C1 segment of cervical spinal cord (tissue), 14 donors: ENCODE measurements at regions not wholly inside any gene's neighbourhood (a gene's known extent, or its start where the extent isn't known, plus 50 kb on each side); places are given as distances from the start of the nearest gene placed in this dataset.

Experiments
- DNase-seq, 14 donors: peaks; one replicate each; lab custom pipeline; 2025; lab: John Stamatoyannopoulos, UW

DNA sequence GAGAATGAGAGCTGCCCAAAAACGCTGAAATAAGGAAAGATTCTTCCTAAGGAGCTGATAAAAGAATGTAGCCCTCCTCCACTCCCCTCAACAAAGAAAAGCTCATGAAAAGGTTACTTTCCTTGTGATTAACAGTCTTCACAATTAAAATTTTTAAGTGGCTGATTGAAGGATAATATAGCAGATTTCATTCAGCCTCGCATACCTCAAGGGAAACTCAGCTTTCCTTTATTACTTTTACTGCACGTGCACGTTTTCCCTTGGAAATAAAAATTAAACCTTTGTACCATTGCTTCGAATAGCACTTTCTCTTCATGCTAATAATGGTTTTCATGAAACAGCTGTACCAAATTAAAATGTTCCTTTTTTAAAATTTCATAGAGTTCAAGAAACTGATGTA, 234.0 kb upstream of the GRAMD2B start:
- DNase-seq, result no peak

DNA sequence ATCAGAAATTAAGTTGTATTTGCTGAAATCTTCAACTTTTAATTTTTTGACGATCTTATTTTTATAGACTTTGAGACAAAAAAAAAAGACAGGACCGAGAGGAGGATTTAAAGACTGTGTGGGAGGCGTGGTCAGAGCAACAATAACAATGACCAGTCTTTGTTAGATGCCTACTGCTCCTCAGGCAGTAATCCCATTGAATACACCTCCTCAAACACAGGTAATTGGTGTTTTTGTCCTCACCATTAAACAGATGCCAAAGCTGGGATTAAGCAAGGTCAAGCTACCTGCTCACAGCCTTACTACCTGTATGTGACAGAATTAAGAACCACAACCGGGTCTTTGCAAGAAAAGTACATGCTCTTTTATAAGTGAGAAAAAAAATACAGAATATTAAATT, 233.3 kb upstream of the GRAMD2B start:
- DNase-seq, result no peak

DNA sequence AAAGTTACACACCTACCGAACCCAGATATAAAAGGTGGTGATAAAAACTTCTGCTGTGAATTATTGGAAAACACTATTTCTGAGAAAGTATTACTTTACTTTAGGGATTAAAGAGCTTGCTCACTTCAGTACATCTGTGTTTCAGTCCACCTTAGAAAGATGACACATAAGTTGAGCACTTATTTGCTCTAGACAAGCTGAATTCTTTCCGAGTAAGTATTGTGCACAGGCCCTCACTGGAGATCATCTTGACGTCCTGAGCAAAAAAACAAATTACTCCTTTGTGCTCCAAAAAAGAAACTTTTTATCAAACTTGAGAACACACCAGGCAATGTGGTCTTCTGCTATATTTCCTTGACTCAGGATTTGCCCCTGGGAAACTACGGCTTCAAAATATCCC, 231.0 kb upstream of the GRAMD2B start:
- no peak for DNase-seq

DNA sequence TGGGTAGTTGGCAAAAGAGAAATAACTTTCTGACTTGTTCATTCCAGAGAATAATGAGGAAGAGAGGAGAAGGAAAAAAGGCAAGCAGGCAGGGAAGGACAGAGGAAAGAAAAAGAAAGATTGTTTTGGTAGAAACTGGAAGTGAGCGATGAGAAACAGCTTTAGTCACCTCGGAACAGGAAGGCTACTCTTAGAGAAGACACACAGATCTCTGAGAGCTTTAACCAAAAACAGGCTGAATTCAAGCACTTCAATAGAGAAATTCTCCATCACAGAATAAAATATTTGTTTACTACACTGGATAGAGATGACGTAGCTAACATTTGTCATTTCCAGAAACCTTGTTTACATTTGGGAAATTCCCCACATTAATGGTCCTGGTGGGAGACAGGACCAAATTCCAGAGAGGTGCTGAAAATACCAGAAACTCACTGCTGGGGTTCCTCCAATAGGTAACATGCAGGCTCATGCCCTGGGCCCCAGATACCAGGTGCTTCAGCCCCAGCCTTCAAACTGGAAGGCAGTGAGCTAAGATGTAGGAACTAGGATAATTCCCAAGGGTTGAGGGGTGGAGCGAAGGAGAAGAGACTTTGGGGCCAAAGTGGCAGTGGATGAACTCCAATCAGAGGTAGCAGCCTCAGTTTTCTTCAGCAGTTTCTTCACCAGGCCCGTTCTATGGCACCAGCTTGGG, 227.7 kb upstream of the GRAMD2B start:
- no peak for DNase-seq

DNA sequence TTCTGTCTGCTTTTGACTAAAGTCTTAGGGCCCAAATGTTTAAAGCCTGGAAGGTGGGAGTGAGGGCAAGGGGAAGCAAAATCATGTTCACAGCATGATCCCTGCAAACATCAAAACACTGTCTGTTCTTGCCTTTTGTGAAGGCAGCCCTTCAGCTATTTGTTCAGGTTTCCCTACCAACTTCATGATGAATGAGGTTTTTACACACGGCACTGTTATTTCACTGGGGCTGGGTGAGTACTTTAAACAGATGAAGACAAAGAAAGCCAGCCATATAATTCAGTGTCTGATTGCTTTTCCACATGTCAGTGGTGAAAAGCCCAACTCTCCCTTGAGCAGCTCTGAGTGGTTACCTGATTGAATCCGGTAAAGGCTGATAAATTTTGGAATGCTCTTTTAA, 224.7 kb upstream of the GRAMD2B start:
- no peak for DNase-seq

DNA sequence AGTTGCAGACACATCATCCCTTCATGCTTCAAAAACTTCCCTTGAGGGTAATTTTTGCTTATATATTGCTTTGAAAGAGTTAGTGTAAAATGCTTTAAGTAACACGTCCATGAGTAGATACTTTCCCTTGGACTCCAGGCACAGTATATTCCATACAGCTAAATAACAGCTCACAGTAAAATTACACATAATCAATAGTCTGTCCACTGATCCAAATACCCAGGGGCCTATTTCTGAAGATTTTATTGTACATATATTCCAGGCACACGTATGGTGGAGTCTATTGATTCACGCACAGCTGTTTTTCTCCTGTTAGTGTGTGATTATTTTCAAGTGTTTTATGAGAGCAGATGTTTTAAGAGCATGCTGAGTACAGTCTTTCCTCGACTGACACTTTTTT, 223.7 kb upstream of the GRAMD2B start:
- no peak for DNase-seq

DNA sequence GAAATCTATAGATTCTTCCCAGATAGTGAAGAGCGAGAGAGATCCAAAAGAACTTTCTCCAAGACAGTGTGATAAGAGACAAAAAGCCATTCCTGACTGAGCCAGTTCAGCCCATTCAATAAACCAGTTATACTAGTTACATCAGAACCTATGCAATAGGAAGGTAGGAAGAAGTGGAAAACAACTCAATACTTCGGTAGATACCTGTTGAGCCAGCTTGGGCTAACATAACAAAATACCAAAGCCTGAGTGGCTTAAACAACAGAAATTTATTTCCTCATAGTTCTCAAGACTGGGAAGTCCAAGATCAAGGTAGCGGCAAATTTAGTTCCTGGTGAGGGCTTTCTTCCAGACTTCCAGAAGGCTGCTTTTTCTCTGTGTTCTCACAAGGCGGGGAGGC, 214.5 kb upstream of the GRAMD2B start:
- no peak for DNase-seq

DNA sequence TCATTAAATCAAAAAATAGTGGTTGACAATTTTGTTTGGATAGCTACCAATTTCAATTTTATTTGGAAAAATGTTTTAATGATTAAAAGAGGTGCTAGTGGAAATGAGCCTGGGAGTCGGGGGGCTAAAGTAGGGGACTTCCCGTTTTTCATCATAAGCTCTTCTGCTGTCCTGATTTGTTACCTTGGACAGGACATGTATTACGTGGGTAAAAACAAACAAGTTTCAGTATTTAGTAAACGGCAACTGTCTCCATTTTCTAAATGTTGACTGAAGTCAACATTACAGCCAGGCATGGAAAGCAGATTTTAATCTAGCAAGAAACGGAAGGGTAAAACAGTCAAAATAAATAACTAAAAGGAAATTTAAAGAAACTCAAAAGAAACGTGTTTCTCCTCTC, 212.3 kb upstream of the GRAMD2B start:
- DNase-seq, result no peak

DNA sequence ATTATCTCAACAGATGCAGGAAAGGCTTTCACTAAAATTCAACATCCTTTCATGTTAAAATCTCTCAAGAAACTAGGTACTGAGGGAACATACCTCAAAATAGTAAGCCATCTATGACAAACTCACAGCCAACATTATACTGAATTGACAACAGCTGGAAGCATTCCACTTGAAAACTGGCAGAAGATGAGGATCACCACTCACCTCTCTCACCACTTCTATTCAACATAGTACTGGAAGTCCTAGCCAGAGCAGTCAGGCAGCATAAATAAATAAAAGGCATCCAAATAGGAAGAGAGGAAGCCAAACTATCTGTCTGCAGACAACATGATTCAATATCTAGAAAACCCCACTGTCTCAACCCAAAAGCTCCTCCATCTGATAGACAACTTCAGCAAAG, 203.6 kb upstream of the GRAMD2B start:
- peak in 1 of 14 donors; percentile 53 for DNase-seq

DNA sequence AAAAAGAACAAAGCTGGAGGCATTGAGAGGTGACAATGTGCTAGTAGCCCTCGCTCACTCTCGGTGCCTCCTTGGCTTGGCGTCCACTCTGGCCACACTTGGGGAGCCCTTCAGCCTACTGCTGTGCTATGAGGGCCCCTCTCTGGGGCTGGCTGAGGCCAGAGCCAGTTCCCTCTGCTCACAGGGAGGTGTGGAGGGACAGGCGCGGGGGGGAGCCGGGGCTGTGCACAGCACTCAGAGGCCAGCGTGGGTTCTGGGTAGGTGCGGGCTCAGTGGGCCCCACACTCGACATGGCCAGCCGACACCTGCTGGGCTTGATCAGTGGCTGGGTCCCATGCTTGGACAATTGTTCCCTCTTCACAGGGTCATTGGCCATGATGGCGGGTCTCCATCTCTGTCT, 202.5 kb upstream of the GRAMD2B start:
- no peak for DNase-seq

DNA sequence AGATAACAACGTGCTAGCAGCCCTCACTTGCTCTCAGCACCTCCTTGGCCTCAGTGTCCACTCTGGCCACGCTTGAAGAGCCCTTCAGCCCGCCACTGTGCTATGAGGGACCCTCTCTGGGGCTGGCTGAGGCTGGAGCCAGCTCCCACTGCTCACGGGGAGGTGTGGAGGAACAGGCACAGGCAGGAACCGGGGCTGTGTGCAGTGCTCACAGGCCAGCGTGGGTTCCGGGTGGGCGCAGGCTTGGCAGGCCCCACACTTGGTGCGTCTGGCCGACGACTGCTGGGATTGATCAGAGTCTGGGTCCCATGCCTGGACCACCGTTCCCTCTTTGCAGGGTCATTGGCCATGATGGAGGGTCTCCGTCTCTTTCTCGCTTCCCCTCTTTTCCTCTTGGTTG, 194.3 kb upstream of the GRAMD2B start:
- no peak for DNase-seq

DNA sequence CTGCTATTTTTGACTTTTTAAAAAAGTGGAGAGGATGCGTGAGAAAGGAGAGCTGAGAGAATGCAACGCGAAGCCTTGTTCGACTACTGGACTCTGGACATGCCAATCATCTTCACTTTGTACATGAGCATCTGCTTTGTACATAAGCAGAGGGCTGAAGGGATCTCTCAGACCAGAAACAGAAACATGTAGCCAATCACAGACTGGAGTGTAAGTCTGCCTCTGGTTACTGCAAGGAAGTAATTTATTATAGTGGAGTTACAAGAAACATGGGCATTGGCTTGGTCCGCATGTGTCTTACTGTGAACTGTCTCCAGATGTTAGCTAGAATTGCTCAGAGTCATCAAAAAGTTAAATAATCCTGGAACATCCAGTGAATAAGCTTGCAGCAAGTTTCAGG, 190.0 kb upstream of the GRAMD2B start:
- no peak for DNase-seq

DNA sequence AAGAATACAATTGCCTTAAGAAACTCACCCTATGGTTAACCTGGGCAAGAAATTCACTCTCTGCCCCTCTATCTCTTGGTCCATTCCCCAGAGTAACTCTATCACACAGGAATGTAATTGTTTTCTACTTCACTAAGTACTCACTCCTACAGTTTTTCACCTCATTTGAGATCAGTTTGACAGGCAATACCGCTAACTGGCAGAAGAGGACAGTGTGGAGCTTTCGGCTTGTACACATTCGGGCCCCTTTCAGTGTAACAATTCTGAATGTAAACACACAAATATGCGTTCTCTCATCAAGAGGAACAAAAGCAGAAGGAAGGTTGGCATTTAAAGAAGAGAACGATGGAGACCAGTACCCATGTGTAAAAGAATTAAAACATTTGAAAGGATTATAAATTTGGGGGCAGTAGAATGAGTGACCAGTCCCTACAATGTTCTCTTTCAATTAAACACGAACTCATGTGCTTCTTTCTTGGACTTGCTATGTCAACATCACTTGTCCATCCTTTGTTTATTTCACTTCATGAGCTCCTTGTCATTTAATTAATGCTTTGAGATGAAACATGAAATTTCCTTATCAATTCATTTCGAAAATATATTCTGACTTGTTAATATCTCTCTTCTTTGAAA, 188.5 kb upstream of the GRAMD2B start:
- DNase-seq, result peak in 2 of 14 donors; percentile 1 to 2

DNA sequence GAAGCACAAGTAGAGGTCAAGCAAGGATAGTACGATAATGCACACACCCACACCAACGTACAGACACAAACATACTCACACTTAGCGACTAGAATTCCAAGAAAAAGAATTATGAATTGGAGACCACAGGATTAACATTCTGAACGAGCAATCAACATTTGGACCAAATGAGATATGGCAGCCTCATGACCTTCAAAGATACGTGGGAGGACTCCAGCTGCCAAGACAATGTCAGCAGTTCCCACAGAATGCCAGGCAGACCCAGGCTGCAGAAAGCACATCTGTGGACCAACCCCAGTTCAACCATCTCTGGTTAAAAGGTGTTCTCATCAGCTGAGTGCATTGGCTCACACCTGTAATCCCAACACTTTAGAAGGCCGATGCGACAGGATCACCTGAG, 187.6 kb upstream of the GRAMD2B start:
- DNase-seq, result no peak

DNA sequence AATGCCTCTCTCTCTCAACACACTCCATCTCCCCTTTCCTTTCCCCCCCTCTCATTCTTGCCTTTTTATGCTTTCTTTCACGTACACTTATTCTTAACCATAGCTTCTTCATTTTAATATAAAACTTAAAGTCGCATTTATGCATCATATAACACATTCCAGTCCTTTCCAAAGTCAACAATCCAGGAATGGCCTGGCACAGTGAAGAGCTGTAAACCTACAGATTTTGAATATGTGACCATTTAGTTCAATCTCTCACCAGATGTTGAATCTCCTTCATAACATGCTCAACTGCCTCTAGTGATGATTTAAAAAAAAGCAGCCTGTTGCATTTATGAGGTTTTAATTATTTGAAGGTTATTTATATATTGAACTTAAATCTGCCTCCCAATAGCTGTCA, 186.2 kb upstream of the GRAMD2B start:
- DNase-seq, result no peak

DNA sequence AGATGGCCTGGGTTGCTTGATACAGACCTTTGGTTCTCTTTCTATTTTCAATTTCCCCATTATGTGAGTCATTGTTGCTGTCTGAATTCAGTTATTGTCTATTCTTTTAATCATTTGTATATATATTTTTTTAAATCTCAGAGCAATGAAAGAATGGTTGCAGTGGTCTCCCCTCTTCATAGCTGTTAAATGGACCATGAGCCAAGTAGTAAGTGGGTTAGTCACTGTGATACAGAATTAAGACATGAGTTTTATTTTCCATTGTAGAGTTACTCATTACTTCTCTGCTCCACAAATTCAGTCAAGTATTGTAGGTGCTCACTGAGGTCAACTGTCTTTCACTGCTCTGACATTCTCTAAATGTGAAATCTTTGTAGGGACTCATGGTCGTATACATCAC, 174.6 kb upstream of the GRAMD2B start:
- no peak for DNase-seq

DNA sequence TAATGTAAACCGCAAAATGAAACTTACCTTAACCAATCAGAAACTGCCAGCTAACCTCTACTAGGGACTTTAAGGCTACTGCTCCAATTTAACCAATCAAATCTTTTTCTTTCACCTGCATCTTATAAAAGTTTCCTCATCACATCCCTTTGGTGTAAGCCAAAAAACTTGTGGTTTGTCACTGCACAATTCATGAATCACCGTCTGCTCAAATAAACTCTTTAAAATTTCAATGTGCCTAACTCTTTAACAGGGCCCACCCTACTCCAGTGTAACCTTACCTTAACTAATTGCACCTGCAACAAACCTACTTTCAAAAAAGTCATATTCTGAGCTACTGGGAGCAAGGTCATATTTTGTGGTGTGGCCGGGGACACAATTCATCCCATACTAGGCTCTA, 172.2 kb upstream of the GRAMD2B start:
- DNase-seq, result no peak

DNA sequence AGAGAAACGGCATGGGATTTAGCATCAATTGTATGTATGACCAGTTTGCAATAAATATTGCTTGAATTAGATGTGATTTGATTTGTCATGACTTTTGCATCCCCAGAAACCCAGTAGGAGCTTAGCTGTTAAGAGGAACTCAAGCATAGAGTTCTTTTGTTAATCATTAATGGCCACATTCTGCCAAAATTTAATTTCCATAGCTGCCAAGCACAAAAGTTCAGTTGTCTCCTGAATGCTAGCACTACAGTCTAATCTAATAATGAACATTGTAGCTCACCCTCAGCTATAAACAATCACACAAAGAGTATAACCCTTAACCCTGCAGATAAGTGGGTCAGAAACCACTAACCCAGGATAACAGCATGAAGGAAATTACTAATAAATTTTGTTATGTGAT, 169.8 kb upstream of the GRAMD2B start:
- no peak for DNase-seq

DNA sequence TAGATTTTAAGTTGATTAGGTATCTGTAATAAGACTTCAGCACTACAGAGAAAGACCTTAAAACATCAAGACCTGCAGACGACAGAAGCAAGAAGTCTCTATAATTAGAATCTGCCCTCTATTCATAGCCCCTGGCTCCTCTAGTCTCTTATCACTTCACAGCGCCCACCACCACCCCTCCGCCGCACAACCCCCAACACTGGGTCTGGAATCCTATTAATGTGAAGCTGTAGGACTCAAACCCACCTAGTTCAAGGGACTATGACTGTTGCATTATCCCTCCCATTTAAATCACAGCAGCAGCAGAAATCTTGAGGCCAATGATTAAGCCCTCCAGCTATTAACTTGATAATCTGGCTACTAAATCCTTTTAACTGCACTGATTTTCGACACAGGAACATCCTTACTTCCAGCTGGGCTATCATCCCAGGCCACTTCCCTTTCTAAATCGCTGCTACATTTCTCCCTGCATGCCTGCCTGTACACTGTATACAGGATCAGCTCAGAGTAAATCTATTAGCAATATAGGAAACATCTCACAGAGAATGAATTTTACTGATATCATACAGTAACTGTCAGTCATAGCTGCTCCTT, 159.5 kb upstream of the GRAMD2B start:
- DNase-seq, result no peak

DNA sequence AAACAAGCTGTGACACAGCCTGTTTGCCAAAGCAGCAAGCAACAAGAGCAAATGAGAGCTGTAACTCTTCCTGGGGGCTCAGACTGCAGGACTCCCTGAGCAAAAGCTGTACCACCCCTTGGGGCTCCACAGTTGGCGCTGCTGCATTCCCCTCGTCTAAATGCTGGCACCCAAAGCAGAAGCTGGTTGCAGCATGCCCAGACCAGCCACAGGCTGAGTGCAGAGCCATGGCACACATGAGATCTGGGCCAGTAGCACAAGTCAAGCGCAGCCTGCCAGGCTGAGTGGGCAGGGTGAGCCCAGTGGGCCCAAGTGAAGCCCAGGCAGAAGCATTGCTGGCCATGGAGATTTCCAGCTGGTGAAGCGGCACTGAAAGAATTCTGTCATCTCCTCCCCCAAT, 157.3 kb upstream of the GRAMD2B start:
- no peak for DNase-seq

DNA sequence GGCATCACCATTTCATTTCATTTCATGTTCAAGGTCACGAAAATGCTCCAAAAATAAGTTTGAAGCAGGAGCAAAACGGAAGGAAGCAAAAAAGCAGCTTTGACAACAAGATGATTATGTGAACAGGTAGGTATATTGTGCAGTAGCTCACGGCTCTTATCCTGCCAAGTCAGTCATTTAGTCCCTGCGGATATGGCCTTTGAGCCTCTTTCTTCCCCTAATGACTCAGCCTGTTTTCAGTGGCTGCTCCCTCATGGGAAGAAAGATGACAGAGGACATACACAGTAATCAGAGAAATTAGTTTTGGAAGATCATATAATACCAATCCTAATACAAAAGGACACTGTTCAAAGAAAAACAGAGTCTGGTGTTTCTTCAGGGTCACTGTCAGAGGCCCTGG, 155.8 kb upstream of the GRAMD2B start:
- DNase-seq, result no peak

DNA sequence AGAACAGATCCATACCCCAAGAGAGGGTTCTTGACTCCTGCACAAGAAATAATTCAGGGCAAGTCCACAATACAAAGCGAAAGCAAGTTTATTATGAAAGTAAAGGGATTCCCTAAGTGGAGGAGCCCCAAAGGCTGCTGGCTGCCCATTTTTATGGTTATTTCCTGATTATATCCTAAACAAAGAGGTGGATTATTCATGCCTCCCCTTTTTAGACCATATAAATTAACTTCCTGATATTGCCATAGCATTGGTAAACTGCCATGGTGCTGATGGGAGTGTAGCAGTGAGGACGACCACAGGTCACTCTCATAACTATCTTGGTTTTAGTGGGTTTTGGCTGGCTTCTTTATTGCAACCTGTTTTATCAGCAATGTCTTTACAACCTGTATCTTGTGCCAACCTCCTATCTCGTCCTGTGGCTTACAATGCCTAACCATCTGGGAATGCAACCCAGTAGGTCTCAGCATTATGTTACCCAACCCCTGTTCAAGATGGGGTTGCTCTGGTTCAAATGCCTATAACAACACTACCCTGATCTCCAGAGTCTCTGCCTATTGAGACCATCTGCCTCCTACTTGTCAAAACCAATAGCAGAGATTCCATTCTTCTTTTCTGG, 154.4 kb upstream of the GRAMD2B start:
- DNase-seq, result peak in 1 of 14 donors; percentile 67

DNA sequence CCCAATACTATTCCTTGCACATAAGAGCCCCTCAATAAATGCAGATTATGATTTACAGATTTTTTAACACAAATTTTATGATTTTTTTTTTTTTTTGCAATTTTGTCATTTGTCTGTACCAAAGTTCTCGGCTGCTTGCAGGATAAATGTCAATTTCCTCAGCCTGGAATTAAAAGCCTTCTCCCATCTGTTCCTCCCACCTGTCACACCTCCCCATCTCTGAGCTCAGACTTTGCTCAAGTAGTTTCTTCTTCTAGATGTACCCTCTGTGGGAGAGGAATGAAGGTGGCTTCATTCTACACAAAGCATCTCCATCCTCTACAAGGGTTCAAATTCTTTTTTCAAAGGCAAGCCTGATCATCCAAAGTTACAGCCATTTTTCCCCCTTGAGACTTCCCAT, 153.7 kb upstream of the GRAMD2B start:
- peak in 1 of 14 donors; percentile 81 for DNase-seq
